ENCODE measurements at regions not wholly inside any gene's neighbourhood (a gene's known extent, or its start where the extent isn't known, plus 50 kb on each side); places are given as distances from the start of the nearest gene placed in this dataset.
A peak's percentile ranks its signal among the peaks of the same experiment; 100 is the strongest.

DNA sequence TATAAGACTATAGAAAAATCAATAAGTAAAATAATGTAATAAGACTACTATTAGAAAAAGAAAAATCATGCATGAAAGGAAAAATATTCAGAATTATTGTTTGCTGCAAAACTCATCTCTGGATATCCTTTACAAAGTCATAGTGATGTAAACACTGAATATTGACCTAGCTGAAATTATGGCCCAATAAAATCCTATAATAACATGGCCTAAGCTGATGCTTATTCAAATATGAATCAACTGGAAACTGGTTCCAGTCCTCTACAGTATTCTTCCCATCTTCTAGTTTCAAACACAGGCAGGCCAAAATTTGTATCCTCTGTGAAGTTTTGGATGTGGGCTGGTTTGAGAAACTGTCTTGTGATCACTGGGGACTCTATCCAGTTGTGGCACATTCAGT is 134.5 kb downstream of the CNTN3 start:
- no peak overlapping the region for H3K4me3 ChIP-seq
- no peaks in the 10 kb centered on the region for H3K4me1 ChIP-seq
- H3K36me3 ChIP-seq (replicated peaks): no peaks in the 10 kb centered on the region
- H3K27me3 ChIP-seq (ENCODE audit: low read depth): no peaks in the 10 kb centered on the region
- no peaks in the 10 kb centered on the region for H3K9me3 ChIP-seq
- in situ Hi-C loops (cut with MboI; ENCODE audit: low sequenced_read_pairs): no loop called here
- DNase-seq (ENCODE audit: low spot score in 2 of 2): no peak

DNA sequence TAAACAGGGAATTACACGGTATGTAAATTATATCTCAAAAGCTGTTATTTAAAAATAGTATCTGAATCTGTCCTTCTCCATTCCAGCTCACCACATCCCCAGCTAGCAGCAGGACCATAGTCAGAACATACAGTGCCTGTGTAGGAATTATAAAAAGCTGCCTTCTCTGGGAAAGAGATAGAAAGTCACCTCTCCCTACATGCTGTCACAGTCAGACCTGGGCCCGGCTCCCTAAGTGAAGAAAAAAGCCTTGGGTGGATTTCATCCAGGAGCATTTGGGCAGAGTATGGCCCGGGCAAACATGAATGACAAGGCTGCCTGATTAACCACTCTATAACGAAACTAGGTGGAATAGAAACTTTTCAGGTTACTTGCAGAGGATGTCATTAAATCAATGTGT is 144.1 kb downstream of the CNTN3 start:
- no peaks in the 10 kb centered on the region for H3K36me3 ChIP-seq (replicated peaks)
- no peak for DNase-seq (ENCODE audit: low spot score in 2 of 2)
- H3K9me3 ChIP-seq: no peaks in the 10 kb centered on the region
- no peak overlapping the region for H3K4me3 ChIP-seq
- no peaks in the 10 kb centered on the region for H3K4me1 ChIP-seq
- no peaks in the 10 kb centered on the region for H3K27me3 ChIP-seq (ENCODE audit: low read depth)
- in situ Hi-C loops (cut with MboI; ENCODE audit: low sequenced_read_pairs): no loop called here

DNA sequence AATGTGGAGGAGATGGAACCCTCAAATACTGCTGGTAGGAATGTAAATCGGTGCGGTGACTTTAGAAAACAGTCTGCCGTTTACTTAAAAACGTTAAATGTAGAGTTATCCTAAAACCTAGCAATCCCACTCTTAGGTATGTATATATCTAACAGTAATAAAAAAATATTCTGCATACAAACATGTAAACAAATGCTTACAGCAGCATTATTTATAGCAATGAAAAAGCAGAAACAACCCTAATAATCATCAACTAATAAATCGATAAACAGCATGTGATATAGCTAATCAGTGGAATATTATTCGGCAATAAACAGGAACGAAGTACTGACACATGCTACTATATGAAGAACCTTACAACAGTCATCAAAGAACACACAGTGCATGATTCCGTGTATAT is 144.7 kb downstream of the CNTN3 start:
- H3K9me3 ChIP-seq: no peaks in the 10 kb centered on the region
- no peak overlapping the region for H3K4me3 ChIP-seq
- no peak for DNase-seq (ENCODE audit: low spot score in 2 of 2)
- in situ Hi-C loops (cut with MboI; ENCODE audit: low sequenced_read_pairs): no loop called here
- H3K36me3 ChIP-seq (replicated peaks): no peaks in the 10 kb centered on the region
- no peaks in the 10 kb centered on the region for H3K4me1 ChIP-seq
- no peaks in the 10 kb centered on the region for H3K27me3 ChIP-seq (ENCODE audit: low read depth)

DNA sequence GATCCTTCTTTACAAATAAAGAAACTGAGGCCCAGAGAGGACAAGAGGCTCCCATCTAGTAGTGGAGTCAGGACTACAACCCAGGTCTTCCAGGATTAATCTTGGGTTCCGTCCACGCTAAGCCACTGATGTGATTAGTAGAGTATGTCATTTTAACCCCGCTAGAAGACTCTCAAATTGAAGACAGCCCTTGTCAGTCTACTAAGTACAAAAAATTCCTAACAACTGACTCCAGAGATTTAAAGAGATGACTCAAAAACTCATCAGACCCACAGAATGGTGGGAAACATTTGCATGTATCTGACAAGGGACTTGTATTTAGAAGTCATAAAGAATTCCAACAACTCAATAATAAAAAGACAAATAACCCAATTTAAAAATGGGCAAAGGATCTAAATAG is 145.3 kb downstream of the CNTN3 start:
- Histone ChIP-seq H3K9me3 (no peaks in the 10 kb centered on the region), H3K27me3 (ENCODE audit: low read depth) (no peaks in the 10 kb centered on the region), H3K4me3 (no peak overlapping the region), H3K36me3 (replicated peaks) (no peaks in the 10 kb centered on the region), H3K4me1 (no peaks in the 10 kb centered on the region)
- in situ Hi-C loops (cut with MboI; ENCODE audit: low sequenced_read_pairs): no loop called here
- DNase-seq (ENCODE audit: low spot score in 2 of 2): no peak

DNA sequence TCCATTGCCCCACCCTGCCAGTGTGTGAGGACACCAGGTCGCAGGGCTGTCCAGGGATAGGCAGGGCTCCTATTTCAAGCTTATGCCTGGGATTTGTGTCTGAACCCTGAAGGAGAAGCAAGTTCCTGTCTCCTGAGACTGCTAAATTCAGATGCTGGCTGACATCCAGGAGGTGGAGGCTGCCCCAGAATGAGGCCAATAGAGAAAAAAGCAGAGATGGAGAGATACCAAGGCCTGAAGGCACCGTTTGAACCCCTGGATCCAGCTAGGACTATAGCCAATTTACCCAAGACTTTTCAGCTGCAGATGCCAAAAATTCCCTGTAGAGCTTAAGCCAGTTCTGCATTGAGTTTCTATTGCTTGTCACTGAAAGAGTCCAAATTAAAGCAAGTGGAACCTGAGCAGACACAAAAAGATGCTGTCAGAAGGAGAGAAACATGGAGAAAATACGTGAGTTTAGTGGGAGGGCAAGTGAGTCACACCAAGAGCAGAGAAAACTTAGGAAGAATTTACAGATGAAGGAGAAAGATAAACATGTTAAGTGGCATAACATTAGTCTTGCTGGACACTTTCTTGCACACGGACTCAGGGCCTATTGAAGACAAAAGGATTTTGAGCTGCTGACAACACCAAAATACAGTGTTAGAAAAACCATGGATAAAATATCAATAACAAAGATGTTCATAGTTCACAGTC is 148.6 kb downstream of the CNTN3 start:
- in situ Hi-C loops (cut with MboI; ENCODE audit: low sequenced_read_pairs): no loop called here
- DNase-seq (ENCODE audit: low spot score in 2 of 2): peak in 1 of 2 experiments; percentile 7
- Histone ChIP-seq H3K27me3 (ENCODE audit: low read depth) (no peaks in the 10 kb centered on the region), H3K36me3 (replicated peaks) (no peaks in the 10 kb centered on the region), H3K9me3 (no peaks in the 10 kb centered on the region), H3K4me3 (no peak overlapping the region), H3K4me1 (no peaks in the 10 kb centered on the region)

DNA sequence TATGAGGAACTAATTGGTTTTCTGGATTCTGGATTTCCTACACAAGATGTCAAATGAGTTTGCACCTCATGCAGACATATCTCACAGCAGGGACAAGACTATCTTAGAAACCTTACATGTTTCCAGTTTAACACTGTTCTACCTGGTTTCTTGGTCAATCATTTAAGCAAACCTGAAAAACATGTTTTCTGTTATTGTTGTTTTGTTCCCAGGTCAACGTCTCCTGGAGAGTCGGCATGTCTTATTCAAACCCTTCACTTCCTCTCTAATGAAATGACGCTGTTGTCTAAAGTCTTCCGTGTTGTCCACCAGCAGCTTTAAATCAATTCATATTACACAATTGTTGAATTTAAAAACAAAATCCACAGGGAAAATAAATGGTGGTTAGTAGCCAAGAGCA is 150.9 kb downstream of the CNTN3 start:
- DNase-seq (ENCODE audit: low spot score in 2 of 2): no peak
- Histone ChIP-seq H3K4me1 (no peaks in the 10 kb centered on the region), H3K9me3 (no peaks in the 10 kb centered on the region), H3K36me3 (replicated peaks) (no peaks in the 10 kb centered on the region), H3K4me3 (no peak overlapping the region), H3K27me3 (ENCODE audit: low read depth) (no peaks in the 10 kb centered on the region)
- in situ Hi-C loops (cut with MboI; ENCODE audit: low sequenced_read_pairs): no loop called here

DNA sequence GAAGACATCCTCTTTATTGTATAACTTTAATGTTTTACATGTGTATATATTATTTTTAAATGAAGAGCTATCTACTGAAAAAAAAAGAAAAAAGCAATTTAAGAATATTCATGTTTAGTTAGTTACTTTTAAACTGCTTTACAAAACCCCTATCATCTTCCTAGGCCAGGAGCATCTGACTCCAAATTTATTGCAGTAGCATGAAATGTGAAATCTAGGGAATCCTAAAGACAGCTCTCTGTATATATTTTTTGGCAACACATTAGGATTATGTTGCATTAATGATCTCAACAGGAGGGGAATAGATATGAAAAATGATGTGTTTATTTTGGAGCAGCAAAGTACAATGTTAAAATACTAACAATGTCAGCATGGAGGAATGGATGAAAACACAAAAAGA is 158.3 kb downstream of the CNTN3 start:
- DNase-seq (ENCODE audit: low spot score in 2 of 2): no peak
- Histone ChIP-seq H3K9me3 (no peaks in the 10 kb centered on the region), H3K4me3 (no peak overlapping the region), H3K36me3 (replicated peaks) (no peaks in the 10 kb centered on the region), H3K4me1 (no peaks in the 10 kb centered on the region), H3K27me3 (ENCODE audit: low read depth) (no peaks in the 10 kb centered on the region)
- in situ Hi-C loops (cut with MboI; ENCODE audit: low sequenced_read_pairs): no loop called here

DNA sequence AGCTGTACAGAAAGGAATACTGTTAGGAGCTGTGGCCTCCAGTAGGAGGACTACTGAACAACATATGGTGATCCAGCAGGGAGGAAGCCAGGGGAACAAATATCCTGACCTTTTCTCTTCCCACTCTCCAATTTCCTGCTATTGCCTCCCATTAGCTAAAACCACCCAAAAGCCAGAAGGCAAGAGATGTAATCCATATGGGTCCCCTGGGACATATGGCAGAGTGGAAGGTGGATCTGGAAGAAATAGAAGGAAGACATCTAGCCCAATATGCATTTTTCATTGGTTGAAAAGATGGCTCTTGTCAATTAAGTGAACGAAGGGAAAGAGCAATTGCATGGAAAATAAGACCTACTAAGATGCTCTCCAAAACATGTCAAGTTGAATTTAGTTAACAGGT is 167.2 kb downstream of the CNTN3 start:
- Histone ChIP-seq H3K27me3 (ENCODE audit: low read depth) (no peaks in the 10 kb centered on the region), H3K36me3 (replicated peaks) (no peaks in the 10 kb centered on the region), H3K4me1 (no peaks in the 10 kb centered on the region), H3K4me3 (no peak overlapping the region), H3K9me3 (no peaks in the 10 kb centered on the region)
- in situ Hi-C loops (cut with MboI; ENCODE audit: low sequenced_read_pairs): no loop called here
- no peak for DNase-seq (ENCODE audit: low spot score in 2 of 2)

DNA sequence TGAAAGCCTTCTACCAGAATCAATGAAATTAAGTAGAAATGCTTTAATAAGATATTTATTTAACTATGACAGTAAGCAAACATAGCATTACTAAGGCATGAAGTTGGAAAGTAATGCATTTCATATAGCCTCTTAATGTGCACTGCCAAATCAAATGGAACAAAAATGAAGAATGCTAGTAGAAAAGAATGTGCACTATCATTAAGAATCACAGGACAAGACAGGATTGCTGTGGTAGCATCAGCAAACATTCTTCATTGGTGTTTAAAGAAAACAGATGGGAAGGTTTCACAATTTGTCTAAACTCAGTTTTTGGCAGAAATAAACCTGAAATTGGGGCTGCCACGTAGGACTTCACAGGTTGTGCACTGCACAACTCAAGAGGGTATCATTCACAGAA is 168.9 kb downstream of the CNTN3 start:
- H3K4me3 ChIP-seq: no peak overlapping the region
- no peaks in the 10 kb centered on the region for H3K4me1 ChIP-seq
- in situ Hi-C loops (cut with MboI; ENCODE audit: low sequenced_read_pairs): no loop called here
- no peaks in the 10 kb centered on the region for H3K27me3 ChIP-seq (ENCODE audit: low read depth)
- no peaks in the 10 kb centered on the region for H3K9me3 ChIP-seq
- H3K36me3 ChIP-seq (replicated peaks): no peaks in the 10 kb centered on the region
- DNase-seq (ENCODE audit: low spot score in 2 of 2): no peak

DNA sequence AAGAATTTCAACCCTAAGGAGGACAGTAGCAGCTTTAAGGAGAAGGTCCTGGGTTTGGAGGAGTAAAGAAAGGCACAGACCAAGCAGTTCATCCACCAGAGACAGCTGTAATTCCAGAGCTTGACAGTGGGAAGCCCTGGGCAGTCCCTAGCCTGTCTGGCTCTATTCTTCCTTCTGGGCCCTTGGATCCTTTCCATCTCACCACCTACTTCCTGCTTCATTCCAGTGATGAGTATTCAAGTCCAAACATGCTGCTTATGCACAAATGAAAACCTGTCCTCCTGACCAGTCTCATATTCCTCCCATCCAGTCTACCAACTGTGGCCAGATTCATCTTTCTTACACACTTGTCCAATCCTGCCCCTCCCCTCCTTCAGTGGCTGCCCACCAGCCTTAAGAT is 171.4 kb downstream of the CNTN3 start:
- DNase-seq (ENCODE audit: low spot score in 2 of 2): no peak
- Histone ChIP-seq H3K9me3 (no peaks in the 10 kb centered on the region), H3K4me3 (no peak overlapping the region), H3K27me3 (ENCODE audit: low read depth) (no peaks in the 10 kb centered on the region), H3K4me1 (no peaks in the 10 kb centered on the region), H3K36me3 (replicated peaks) (no peaks in the 10 kb centered on the region)
- in situ Hi-C loops (cut with MboI; ENCODE audit: low sequenced_read_pairs): no loop called here

DNA sequence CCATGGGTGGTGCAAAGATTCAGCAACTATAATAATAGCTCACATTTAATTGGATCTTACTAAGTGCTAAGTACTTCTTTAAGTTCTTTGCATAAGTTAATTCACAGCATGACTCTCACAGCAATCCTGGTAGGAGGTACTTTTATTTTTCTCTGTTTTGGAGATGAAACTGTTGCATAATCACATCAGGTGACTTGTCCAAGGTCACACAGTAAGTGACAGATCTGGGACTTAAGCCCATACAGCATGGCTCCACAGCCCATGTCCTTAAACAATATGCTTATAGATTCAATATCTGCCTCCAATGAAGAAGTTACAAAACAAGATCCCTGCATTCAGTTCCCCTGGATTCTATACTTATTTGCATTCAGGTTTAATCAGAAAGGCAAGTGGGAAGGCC is 171.8 kb downstream of the CNTN3 start:
- no peak for DNase-seq (ENCODE audit: low spot score in 2 of 2)
- Histone ChIP-seq H3K4me1 (no peaks in the 10 kb centered on the region), H3K4me3 (no peak overlapping the region), H3K9me3 (no peaks in the 10 kb centered on the region), H3K27me3 (ENCODE audit: low read depth) (no peaks in the 10 kb centered on the region), H3K36me3 (replicated peaks) (no peaks in the 10 kb centered on the region)
- in situ Hi-C loops (cut with MboI; ENCODE audit: low sequenced_read_pairs): no loop called here

DNA sequence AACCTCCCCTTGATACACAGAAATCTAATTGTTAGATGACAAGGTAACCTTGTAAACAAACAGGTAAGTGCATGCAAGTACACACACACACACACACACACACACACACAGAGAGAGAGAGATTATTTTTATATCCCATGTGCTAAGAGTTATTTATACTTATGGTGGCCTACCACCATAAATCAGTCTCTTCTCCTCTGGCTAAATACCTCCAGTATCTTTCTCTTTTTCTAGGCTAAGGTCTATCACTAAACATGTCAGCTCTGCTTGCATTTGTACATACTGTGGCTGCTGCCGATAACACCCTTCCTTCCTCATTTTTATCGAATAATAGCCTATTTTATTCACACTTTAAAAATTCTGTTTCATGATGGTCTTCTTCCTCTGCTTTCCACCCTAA is 172.4 kb downstream of the CNTN3 start:
- in situ Hi-C loops (cut with MboI; ENCODE audit: low sequenced_read_pairs): no loop called here
- H3K9me3 ChIP-seq: no peaks in the 10 kb centered on the region
- no peaks in the 10 kb centered on the region for H3K36me3 ChIP-seq (replicated peaks)
- no peak overlapping the region for H3K4me3 ChIP-seq
- H3K4me1 ChIP-seq: no peaks in the 10 kb centered on the region
- no peak for DNase-seq (ENCODE audit: low spot score in 2 of 2)
- no peaks in the 10 kb centered on the region for H3K27me3 ChIP-seq (ENCODE audit: low read depth)

DNA sequence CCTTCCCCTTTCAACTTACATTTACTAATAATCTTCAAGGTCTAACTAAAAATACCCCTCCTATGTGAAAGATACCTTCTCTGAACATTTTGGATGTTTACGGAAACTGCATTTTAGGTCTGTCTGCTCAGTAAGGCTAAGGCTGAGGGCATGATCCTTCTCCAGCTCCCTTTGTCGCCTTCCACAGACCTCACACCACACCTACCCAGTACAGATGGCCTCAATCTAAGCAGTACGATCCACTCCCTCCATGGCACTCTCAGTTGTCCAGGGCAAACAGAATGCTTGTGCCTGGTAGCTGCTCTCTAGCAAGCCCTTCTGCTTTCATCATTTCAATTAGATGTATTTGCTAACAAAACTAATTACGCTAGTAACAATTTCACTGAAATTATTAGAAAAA is 178.3 kb downstream of the CNTN3 start:
- Histone ChIP-seq H3K27me3 (ENCODE audit: low read depth) (no peaks in the 10 kb centered on the region), H3K4me3 (no peak overlapping the region), H3K9me3 (no peaks in the 10 kb centered on the region), H3K4me1 (no peaks in the 10 kb centered on the region), H3K36me3 (replicated peaks) (no peaks in the 10 kb centered on the region)
- in situ Hi-C loops (cut with MboI; ENCODE audit: low sequenced_read_pairs): no loop called here
- no peak for DNase-seq (ENCODE audit: low spot score in 2 of 2)

DNA sequence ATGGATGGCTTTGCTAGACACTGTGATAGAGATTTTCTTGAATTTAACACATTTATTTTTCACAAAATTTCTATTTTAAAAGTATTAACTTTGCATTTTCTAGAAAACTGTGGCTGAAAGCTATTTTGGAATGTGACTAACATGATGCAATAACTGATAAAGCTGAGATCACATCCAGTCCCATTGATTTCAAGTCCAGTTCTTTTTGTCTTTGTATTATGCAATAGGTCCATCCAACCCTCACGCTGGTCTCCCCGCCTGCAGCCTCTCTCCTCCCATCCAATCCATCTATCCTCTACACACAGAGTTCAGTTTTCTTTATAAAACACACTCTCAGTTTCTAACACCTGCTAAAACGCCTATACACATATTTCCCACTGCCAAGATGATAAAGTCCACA is 178.8 kb downstream of the CNTN3 start:
- Histone ChIP-seq H3K9me3 (no peaks in the 10 kb centered on the region), H3K36me3 (replicated peaks) (no peaks in the 10 kb centered on the region), H3K27me3 (ENCODE audit: low read depth) (no peaks in the 10 kb centered on the region), H3K4me1 (no peaks in the 10 kb centered on the region), H3K4me3 (no peak overlapping the region)
- in situ Hi-C loops (cut with MboI; ENCODE audit: low sequenced_read_pairs): no loop called here
- DNase-seq (ENCODE audit: low spot score in 2 of 2): no peak

DNA sequence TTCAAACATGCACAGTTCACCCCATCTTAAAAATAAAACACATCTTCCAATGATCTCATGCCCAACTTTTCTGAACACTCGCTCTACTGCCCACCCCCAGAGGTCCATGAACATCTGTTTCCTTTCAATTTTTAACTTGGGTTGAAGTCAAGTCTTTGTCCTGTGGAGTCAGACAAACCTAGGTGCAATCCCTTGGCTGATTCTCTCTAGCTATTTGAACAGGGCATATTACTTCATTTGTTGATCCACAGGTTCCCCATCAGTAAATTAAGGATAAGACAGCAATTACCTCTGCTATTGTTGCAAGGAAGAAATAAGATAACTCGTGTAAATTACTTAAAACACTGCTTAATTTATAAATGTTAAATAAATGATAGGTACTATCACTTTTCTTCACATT is 180.1 kb downstream of the CNTN3 start:
- Histone ChIP-seq H3K27me3 (ENCODE audit: low read depth) (no peaks in the 10 kb centered on the region), H3K36me3 (replicated peaks) (no peaks in the 10 kb centered on the region)
- in situ Hi-C loops (cut with MboI; ENCODE audit: low sequenced_read_pairs): no loop called here

More for the DNA sequence above, 180.1 kb downstream of the CNTN3 start:
- Histone ChIP-seq H3K4me3 (no peak overlapping the region), H3K4me1 (no peaks in the 10 kb centered on the region), H3K9me3 (no peaks in the 10 kb centered on the region)
- no peak for DNase-seq (ENCODE audit: low spot score in 2 of 2)
